CMK (cell line): ENCODE measurements at regions not wholly inside any gene's neighbourhood (a gene's known extent, or its start where the extent isn't known, plus 50 kb on each side); places are given as distances from the start of the nearest gene placed in this dataset.
"Not testable (repeated sequence)": the region's sequence is repeated elsewhere in the genome, so short reads cannot be mapped to it uniquely, and the experiment has no call there.

Experiments
- DNase-seq: peaks from one replicate; pipeline ENCODE4 v3.0.0-alpha.2; 2010; ENCODE audit warnings: low read depth

GRCh38 chr20:56689318-56689717 is 60.2 kb downstream of the TFAP2C start:
- no peak for DNase-seq

- DNase-seq, result no peak
Measured at GRCh38 chr20:56689852-56690485, 60.9 kb downstream of the TFAP2C start.

- no peak for DNase-seq
Measured at GRCh38 chr20:56690531-56691175, 61.5 kb downstream of the TFAP2C start.

- no peak for DNase-seq
Measured at GRCh38 chr20:56691325-56691998, 62.4 kb downstream of the TFAP2C start.

- DNase-seq, result no peak
Measured at GRCh38 chr20:56693217-56693616, 64.1 kb downstream of the TFAP2C start.

GRCh38 chr20:56697476-56697875 is 68.4 kb downstream of the TFAP2C start:
- no peak for DNase-seq

- DNase-seq, result no peak
Measured at GRCh38 chr20:56698297-56698696, 69.2 kb downstream of the TFAP2C start.

- DNase-seq, result no peak
Measured at GRCh38 chr20:56698749-56699148, 69.6 kb downstream of the TFAP2C start.

- DNase-seq, result no peak
Measured at GRCh38 chr20:56702931-56703840, 74.1 kb downstream of the TFAP2C start.

- no peak for DNase-seq
Measured at GRCh38 chr20:56706867-56707360, 77.8 kb downstream of the TFAP2C start.

- DNase-seq, result no peak
Measured at GRCh38 chr20:56708991-56709390, 79.9 kb downstream of the TFAP2C start.

GRCh38 chr20:56710125-56710524 is 81.0 kb downstream of the TFAP2C start:
- DNase-seq, result no peak

GRCh38 chr20:56710577-56710976 is 81.5 kb downstream of the TFAP2C start:
- DNase-seq, result not testable (repeated sequence)

GRCh38 chr20:56711018-56711417 is 81.9 kb downstream of the TFAP2C start:
- DNase-seq, result no peak

GRCh38 chr20:56715309-56715708 is 86.2 kb downstream of the TFAP2C start:
- DNase-seq, result no peak

GRCh38 chr20:56715902-56716519 is 86.9 kb downstream of the TFAP2C start:
- no peak for DNase-seq

- DNase-seq, result no peak
Measured at GRCh38 chr20:56716806-56717205, 87.7 kb downstream of the TFAP2C start.

GRCh38 chr20:56718816-56719215 is 89.7 kb downstream of the TFAP2C start:
- DNase-seq, result no peak

- DNase-seq, result no peak
Measured at GRCh38 chr20:56720620-56721213, 91.6 kb downstream of the TFAP2C start.

- DNase-seq, result no peak
Measured at GRCh38 chr20:56722042-56722441, 92.9 kb downstream of the TFAP2C start.

GRCh38 chr20:56723331-56723730 is 94.2 kb downstream of the TFAP2C start:
- no peak for DNase-seq
